Endodermal cell (in vitro differentiated cells): ENCODE measurements at regions not wholly inside any gene's neighbourhood (a gene's known extent, or its start where the extent isn't known, plus 50 kb on each side); places are given as distances from the start of the nearest gene placed in this dataset.

Experiments used
- DNase-seq: peaks from one replicate; pipeline ENCODE4 v3.0.0-alpha.2; 2017
- H3K27ac ChIP-seq: 2 replicates; pipeline ENCODE4 v1.5.1; 2013; ENCODE audit warnings: mild to moderate bottlenecking, low read depth, low read length, moderate library complexity
- H3K27me3 ChIP-seq: 2 replicates; pipeline ENCODE4 v1.6.1; 2013; ENCODE audit warnings: mild to moderate bottlenecking, low read length, moderate library complexity; ENCODE audit not compliant: insufficient read depth, control insufficient read depth, poor library complexity, severe bottlenecking
- H3K36me3 ChIP-seq: 2 replicates; pipeline ENCODE4 v1.7.0; 2013; ENCODE audit warnings: mild to moderate bottlenecking, low read length, moderate library complexity; ENCODE audit not compliant: control insufficient read depth, insufficient read depth
- H3K4me1 ChIP-seq: one replicate; pipeline ENCODE4 v1.7.0; 2013; ENCODE audit warnings: low read length; ENCODE audit not compliant: control insufficient read depth, insufficient read depth
- H3K4me3 ChIP-seq: 2 replicates; pipeline ENCODE4 v1.5.1; 2013; ENCODE audit warnings: mild to moderate bottlenecking, low read length, moderate library complexity
- H3K9ac ChIP-seq: 2 replicates; pipeline ENCODE4 v1.6.1; 2013; ENCODE audit warnings: mild to moderate bottlenecking, low read length, moderate library complexity; ENCODE audit not compliant: poor library complexity, severe bottlenecking; ENCODE audit errors: extremely low read depth
- H3K9me3 ChIP-seq: 2 replicates; pipeline ENCODE4 v1.6.1; 2013; ENCODE audit warnings: mild to moderate bottlenecking, low read length, moderate library complexity; ENCODE audit not compliant: control insufficient read depth
- H3K27ac Mint-ChIP-seq: 2 replicates; pipeline ENCODE4 v1.8.0; 2020; ENCODE audit warnings: mixed read lengths
- H3K27me3 Mint-ChIP-seq: 2 replicates; pipeline ENCODE4 v1.8.0; 2021; ENCODE audit warnings: mild to moderate bottlenecking, mixed read lengths; ENCODE audit not compliant: insufficient read depth
- H3K36me3 Mint-ChIP-seq: 2 replicates; pipeline ENCODE4 v1.8.0; 2020; ENCODE audit warnings: low read depth, mixed read lengths
- H3K4me1 Mint-ChIP-seq: 2 replicates; pipeline ENCODE4 v1.8.0; 2020; ENCODE audit warnings: mixed read lengths
- H3K4me3 Mint-ChIP-seq: 2 replicates; pipeline ENCODE4 v1.8.0; 2020; ENCODE audit warnings: mild to moderate bottlenecking, moderate library complexity, mixed read lengths
- H3K9me3 Mint-ChIP-seq: 2 replicates; pipeline ENCODE4 v1.8.0; 2020; ENCODE audit warnings: mild to moderate bottlenecking, mixed read lengths
- CTCF ChIP-seq: fragments of 200-600 bp; sonication (generic); conservative IDR thresholded peaks from 2 replicates; pipeline ENCODE4 v1.5.0; 2021; ENCODE audit warnings: antibody characterized with exemption, mild to moderate bottlenecking
- WGBS, 2 experiments: methylation state at CpG; one replicate each; pipeline versions ENCODE4 v1.1.5 to v1.1.7; 2013; ENCODE audit warnings: missing lambda C conversion rate in 2 of 2, mixed read lengths in 1 of 2; ENCODE audit not compliant: insufficient coverage in 1 of 2, insufficient read length in 1 of 2; 5-methylcytosine and 5-hydroxymethylcytosine counted together

GRCh38 chr13:40429706-40430545 is 236.5 kb downstream of the FOXO1 start:
- peaks cover 12% of the 10 kb centered on the region for H3K9me3 Mint-ChIP-seq
- Histone ChIP-seq H3K27me3 (no peaks in the 10 kb centered on the region), H3K36me3 (no peaks in the 10 kb centered on the region), H3K4me1 (no peaks in the 10 kb centered on the region), H3K4me3 (no peak overlapping the region), H3K9me3 (peaks cover 6% of the 10 kb centered on the region), H3K9ac (no peak overlapping the region), H3K27ac (no peak overlapping the region)
- no peak overlapping the region for H3K4me3 Mint-ChIP-seq
- 93% methylated on average over 3 to 10 of the region's 10 CpGs for WGBS, 2 experiments
- no peaks in the 10 kb centered on the region for H3K36me3 Mint-ChIP-seq
- no peak overlapping the region for H3K27ac Mint-ChIP-seq
- H3K27me3 Mint-ChIP-seq = no peaks in the 10 kb centered on the region
- H3K4me1 Mint-ChIP-seq = peaks cover 5% of the 10 kb centered on the region
- no peak for DNase-seq
- TF ChIP-seq CTCF = no peak

- no peak overlapping the region for H3K27ac ChIP-seq
- peaks cover 6% of the 10 kb centered on the region for H3K9me3 ChIP-seq
- H3K9ac ChIP-seq = no peak overlapping the region
- 86 to 89% methylated on average over 3 to 5 of the region's 5 CpGs for WGBS, 2 experiments
- H3K27me3 Mint-ChIP-seq = no peaks in the 10 kb centered on the region
- H3K36me3 ChIP-seq = no peaks in the 10 kb centered on the region
- DNase-seq = no peak
- H3K4me3 Mint-ChIP-seq = no peak overlapping the region
- H3K4me1 ChIP-seq = no peaks in the 10 kb centered on the region
- H3K36me3 Mint-ChIP-seq = no peaks in the 10 kb centered on the region
- TF ChIP-seq CTCF = no peak
- H3K27ac Mint-ChIP-seq = no peak overlapping the region
- H3K27me3 ChIP-seq = no peaks in the 10 kb centered on the region
- H3K4me3 ChIP-seq = no peak overlapping the region
- H3K4me1 Mint-ChIP-seq = peaks cover 5% of the 10 kb centered on the region
- peaks cover 12% of the 10 kb centered on the region for H3K9me3 Mint-ChIP-seq
Observed at GRCh38 chr13:40432018-40432978, 234.1 kb downstream of the FOXO1 start.

GRCh38 chr13:40433001-40433400 is 233.4 kb downstream of the FOXO1 start:
- no peaks in the 10 kb centered on the region for H3K36me3 Mint-ChIP-seq
- Histone ChIP-seq H3K9ac (no peak overlapping the region), H3K27me3 (no peaks in the 10 kb centered on the region), H3K9me3 (peaks cover 6% of the 10 kb centered on the region), H3K4me1 (no peaks in the 10 kb centered on the region), H3K36me3 (no peaks in the 10 kb centered on the region), H3K4me3 (no peak overlapping the region), H3K27ac (no peak overlapping the region)
- DNase-seq = no peak
- H3K4me3 Mint-ChIP-seq = no peak overlapping the region
- H3K27ac Mint-ChIP-seq = no peak overlapping the region
- H3K9me3 Mint-ChIP-seq = peaks cover 12% of the 10 kb centered on the region
- TF ChIP-seq CTCF = no peak
- H3K27me3 Mint-ChIP-seq = no peaks in the 10 kb centered on the region
- peaks cover 5% of the 10 kb centered on the region for H3K4me1 Mint-ChIP-seq
- 65 to 74% methylated on average over 4 to 6 of the region's 6 CpGs for WGBS, 2 experiments
